ENCODE measurements at regions not wholly inside any gene's neighbourhood (a gene's known extent, or its start where the extent isn't known, plus 50 kb on each side); places are given as distances from the start of the nearest gene placed in this dataset.

- TF ChIP-seq CTCF (conservative IDR thresholded peaks at IDR 0.05 in 1 of 2, IDR thresholded peaks at IDR 0.05 in 1 of 2; ENCODE audit: extremely low read depth in 1 of 2, insufficient read depth in 1 of 2, low read depth in 1 of 2, low read length in 2 of 2) (no peak), EZH2 (IDR thresholded peaks at IDR 0.05; ENCODE audit: borderline replicate concordance, low read length) (no peak)
Measured at GRCh38 chr5:105929858-105930257, 1740.9 kb downstream of the EFNA5 start.

Measured in mammary epithelial cell (primary cell).